Activated CD8-positive, alpha-beta memory T cell treated with anti-CD3 and anti-CD28 coated beads, Interleukin-2, amount 50 U/mL, for 4 hours (primary cell): ENCODE measurements at regions not wholly inside any gene's neighbourhood (a gene's known extent, or its start where the extent isn't known, plus 50 kb on each side); places are given as distances from the start of the nearest gene placed in this dataset.
"Not testable (repeated sequence)": the region's sequence is repeated elsewhere in the genome, so short reads cannot be mapped to it uniquely, and the experiment has no call there.

ENCODE experiments used
- DNase-seq: peaks from one replicate; pipeline ENCODE4 v3.0.0-alpha.2; 2020

GRCh38 chr1:56257726-56258125 is 321.6 kb downstream of the PLPP3 start:
- DNase-seq = no peak

GRCh38 chr1:56256153-56257000 is 323.0 kb downstream of the PLPP3 start:
- no peak for DNase-seq

- no peak for DNase-seq
Measured at GRCh38 chr1:56255516-56256152, 323.7 kb downstream of the PLPP3 start.

- no peak for DNase-seq
Measured at GRCh38 chr1:56254130-56254529, 325.2 kb downstream of the PLPP3 start.

GRCh38 chr1:56250809-56251208 is 328.6 kb downstream of the PLPP3 start:
- DNase-seq = no peak

- no peak for DNase-seq
Measured at GRCh38 chr1:56249234-56249633, 330.1 kb downstream of the PLPP3 start.

- no peak for DNase-seq
Measured at GRCh38 chr1:56248138-56248537, 331.2 kb downstream of the PLPP3 start.

GRCh38 chr1:56246726-56247125 is 332.6 kb downstream of the PLPP3 start:
- not testable (repeated sequence) for DNase-seq

GRCh38 chr1:56240400-56240799 is 339.0 kb downstream of the PLPP3 start:
- no peak for DNase-seq

GRCh38 chr1:56237491-56238064 is 341.8 kb downstream of the PLPP3 start:
- no peak for DNase-seq

GRCh38 chr1:56236688-56237087 is 342.7 kb downstream of the PLPP3 start:
- DNase-seq = no peak

- no peak for DNase-seq
Measured at GRCh38 chr1:56235909-56236510, 343.4 kb downstream of the PLPP3 start.

- no peak for DNase-seq
Measured at GRCh38 chr1:56229186-56229585, 350.2 kb downstream of the PLPP3 start.

- DNase-seq = no peak
Measured at GRCh38 chr1:56227886-56228285, 351.5 kb downstream of the PLPP3 start.

- DNase-seq = no peak
Measured at GRCh38 chr1:56227401-56227800, 352.0 kb downstream of the PLPP3 start.

- no peak for DNase-seq
Measured at GRCh38 chr1:56225964-56226815, 353.2 kb downstream of the PLPP3 start.

GRCh38 chr1:56223968-56224367 is 355.4 kb downstream of the PLPP3 start:
- DNase-seq = no peak

GRCh38 chr1:56222914-56223540 is 356.3 kb downstream of the PLPP3 start:
- DNase-seq = no peak

- no peak for DNase-seq
Measured at GRCh38 chr1:56220021-56220420, 359.3 kb downstream of the PLPP3 start.

- no peak for DNase-seq
Measured at GRCh38 chr1:56218023-56218422, 361.3 kb downstream of the PLPP3 start.

GRCh38 chr1:56216218-56216617 is 363.1 kb downstream of the PLPP3 start:
- DNase-seq = no peak

GRCh38 chr1:56215771-56216170 is 363.6 kb downstream of the PLPP3 start:
- no peak for DNase-seq
